HG02943 (cell line): ENCODE measurements at regions not wholly inside any gene's neighbourhood (a gene's known extent, or its start where the extent isn't known, plus 50 kb on each side); places are given as distances from the start of the nearest gene placed in this dataset.

Source experiments
- ATAC-seq: cut with Tn5 transposase; IDR thresholded peaks from one replicate; pipeline ENCODE4 v1.9.1; 2021; ENCODE audit warnings: mild to moderate bottlenecking, low read depth, moderate library complexity; ENCODE audit not compliant: unreplicated experiment

- ATAC-seq = no peak
These were observed 795.8 kb downstream of the QKI start for GRCh38 chr6:164210323-164210722.

DNA sequence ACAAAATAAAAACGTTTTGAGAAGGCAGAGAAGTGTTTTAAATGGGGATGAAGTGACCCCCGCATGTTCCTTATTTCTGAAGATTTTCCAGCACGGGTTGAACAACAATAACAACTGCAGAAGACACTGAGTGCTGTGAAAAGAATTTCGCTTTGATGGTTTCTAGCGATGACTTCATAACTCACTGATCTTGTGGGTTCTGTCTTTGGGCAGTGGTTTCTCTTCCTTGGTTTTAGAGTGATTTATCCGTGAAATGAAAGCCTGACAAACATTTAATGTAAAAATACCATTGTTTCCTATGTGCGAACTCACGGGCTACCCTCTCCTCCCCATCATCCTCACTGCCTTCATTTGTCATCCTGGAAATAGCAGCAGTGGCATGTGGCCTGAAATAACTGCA, 793.9 kb downstream of the QKI start:
- ATAC-seq = no peak

DNA sequence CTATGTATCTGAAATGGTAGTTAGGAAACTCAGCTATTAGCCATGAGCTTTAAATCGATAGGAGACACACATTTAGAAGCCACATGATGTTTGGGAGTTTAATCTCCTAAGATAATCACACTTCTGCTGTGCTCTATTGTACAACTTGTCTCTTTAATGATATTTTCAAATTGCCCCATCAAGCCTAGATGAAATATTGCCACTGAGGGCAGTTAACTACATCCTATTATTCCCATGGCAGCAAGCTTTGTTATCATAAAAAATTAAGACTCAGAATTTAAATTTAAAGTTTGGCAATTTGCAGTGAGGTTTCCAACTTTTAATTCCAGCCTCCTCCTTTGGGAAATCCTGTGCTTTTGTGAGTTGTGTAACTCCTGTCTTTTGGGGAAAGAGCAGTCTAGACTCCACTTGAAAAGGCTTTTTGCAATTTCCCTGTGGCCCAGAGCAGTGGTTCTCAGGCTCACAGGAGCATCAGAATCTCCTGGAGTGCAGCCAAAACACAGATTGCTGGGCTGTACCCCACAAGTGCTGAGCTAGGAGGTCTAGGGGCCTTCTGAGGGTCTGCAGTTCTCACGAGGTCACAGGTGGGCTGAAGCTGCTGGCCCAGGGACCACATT, 792.4 kb downstream of the QKI start:
- no peak for ATAC-seq

DNA sequence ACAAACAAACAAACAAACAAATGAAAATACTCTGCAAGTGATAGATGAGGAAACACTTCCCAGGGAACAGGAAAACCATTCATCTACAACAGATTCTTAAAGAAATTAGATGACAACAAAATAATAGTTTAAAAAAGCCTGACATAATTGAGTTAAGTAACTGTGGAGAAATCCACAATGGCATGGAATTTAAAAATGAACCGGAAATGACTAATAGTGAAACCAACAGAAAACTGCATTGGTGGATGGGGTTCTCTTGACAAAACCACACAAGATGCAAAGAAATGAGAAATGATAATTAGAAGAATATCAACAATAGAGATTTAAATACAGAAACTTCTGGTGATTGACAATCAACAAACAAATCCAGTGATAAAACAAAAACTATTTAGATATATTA, 785.6 kb downstream of the QKI start:
- ATAC-seq = no peak

GRCh38 chr6:164195942-164196281, 781.4 kb downstream of the QKI start:
- ATAC-seq = no peak

DNA sequence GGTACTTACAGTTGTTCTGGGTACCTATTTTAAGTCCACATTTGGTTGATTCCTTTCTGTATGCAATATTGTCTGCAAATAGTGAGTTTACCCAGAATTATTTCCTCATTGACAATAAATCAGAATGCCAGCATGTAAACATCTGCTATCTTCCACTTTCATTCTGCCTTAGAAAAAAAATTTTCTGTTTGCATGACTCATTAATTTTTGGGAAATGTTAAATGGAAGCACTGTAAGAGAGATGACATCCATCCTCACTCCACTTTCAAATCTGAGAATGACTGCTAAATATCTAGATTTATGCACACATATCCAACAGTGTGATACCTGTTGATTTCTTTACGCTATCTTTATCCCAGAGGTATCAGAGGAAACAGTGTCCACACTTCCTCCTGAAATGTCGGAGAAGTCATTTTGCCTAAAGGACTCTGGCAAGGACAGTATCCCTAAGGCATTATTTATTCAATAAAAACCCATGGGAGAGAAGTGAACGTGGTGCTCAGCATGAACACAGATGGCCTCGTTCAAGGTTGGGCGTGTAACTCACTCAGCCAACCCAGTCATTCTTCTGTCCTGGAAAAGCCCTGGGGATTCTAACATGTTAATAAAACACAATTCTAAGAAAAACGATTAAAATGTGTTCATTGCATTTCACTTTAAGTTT, 780.9 kb downstream of the QKI start:
- ATAC-seq = no peak

- no peak for ATAC-seq
These were observed 774.3 kb downstream of the QKI start for GRCh38 chr6:164188861-164189260.

- ATAC-seq = no peak
These were observed 771.0 kb downstream of the QKI start for GRCh38 chr6:164185471-164185871.

DNA sequence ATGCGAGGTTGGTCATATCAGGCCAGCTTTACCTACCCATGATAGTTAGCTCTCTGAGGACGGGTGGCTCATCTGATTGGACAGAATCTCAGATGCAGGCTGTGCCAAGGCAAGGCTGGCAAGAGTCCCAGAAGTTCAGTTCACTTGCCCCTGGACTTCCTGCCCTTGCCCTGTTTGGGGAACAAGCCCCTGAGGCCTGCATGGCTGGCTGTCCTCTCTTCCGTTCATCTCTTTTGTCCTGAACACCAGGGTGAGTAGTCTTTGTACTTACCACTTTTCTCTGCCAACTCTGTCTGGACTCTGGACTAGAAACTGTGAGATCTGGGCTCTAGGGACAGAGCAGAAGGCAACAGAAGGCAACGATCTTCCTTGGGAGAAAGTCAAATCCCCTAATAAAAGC, 769.9 kb downstream of the QKI start:
- ATAC-seq = no peak

GRCh38 chr6:164183556-164184123, 769.1 kb downstream of the QKI start:
- no peak for ATAC-seq

- no peak for ATAC-seq
These were observed 764.3 kb downstream of the QKI start for GRCh38 chr6:164178679-164179332.

DNA sequence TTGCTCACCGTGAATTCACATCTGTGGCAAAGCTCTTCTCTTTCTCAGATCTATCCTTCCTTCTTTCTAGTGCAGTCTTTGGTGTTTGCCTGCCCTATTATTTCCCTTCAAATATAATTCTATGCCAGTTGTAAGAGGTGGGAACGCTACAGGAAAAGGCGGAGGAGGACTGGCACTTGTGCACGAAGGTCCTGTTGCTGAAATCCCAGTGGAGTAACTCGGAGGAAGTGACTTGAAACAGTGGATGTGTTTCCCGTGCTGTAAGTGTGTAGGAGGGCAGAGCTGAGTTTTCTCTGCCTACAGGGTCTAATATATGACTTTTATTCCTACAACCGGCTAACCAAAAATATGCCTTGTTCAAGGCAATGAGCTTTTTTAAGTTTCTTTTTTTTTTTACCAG, 754.8 kb downstream of the QKI start:
- ATAC-seq = no peak

GRCh38 chr6:164168595-164168994, 754.1 kb downstream of the QKI start:
- ATAC-seq = no peak

DNA sequence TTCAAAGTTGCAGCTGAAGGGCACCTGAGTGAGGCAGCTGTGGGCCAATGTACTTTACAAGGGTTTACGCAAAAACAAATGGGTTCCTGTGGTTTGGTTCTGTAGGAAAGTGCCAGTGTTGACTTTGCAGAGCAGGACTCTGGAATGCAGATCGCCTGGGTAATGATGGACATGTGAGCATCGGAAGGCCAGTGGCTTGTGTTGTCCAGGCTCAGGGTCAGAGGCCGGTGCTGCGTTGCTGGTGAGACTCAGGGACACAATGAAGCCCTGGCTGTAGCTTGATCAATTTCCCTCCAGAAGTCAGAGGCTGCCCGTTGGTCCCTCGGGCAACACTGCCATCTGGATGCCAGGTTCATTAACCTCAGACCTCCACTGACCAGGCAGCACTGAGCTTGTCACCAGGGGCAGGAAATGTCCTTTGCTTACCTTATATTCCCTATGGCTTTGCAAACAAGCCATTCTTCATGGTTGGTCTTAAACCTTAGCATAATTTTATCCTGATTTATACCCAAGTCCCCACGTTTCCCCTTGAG, 753.4 kb downstream of the QKI start:
- ATAC-seq = no peak

GRCh38 chr6:164166996-164167395, 752.5 kb downstream of the QKI start:
- no peak for ATAC-seq

GRCh38 chr6:164166515-164166914, 752.0 kb downstream of the QKI start:
- no peak for ATAC-seq

DNA sequence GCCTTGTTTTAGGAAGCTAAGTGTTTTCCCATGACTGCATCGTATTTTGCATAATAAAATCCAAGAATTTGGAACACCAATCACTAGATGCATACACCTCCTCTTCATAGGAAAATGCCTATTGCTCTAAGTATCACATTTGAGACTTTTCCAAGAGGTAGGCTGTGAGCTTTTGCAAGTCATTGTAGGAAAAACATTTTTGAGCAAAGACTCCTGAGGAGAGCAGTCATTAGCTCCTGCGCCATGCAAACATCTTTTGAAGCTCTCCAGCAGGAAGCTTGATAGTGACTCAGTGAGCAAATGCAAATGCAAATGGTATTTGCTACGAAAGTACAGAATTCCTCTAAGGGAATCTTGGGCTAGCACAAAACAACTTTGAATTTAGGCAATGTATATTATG, 750.4 kb downstream of the QKI start:
- ATAC-seq = no peak

DNA sequence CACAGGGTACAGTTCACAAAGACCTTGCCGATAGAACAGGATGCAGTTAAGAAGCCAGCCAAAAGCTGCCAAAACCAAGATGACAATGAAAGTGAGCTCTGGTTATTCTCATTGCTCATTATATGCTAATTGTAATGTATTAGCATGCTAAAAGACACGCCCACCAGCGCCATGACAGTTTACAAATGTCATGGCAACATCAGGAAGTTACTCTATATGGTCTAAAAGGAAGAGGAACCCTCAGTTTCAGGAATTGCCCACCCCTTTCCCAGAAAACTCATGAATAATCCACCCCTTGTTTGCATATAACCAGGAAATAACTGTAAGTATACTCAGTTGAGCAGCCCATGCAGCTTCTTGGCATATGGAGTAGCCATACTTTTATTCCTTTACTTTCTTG, 748.7 kb downstream of the QKI start:
- no peak for ATAC-seq

GRCh38 chr6:164159061-164159460, 744.5 kb downstream of the QKI start:
- no peak for ATAC-seq

- ATAC-seq = no peak
These were observed 740.1 kb downstream of the QKI start for GRCh38 chr6:164154588-164154987.

GRCh38 chr6:164152611-164153010, 738.1 kb downstream of the QKI start:
- no peak for ATAC-seq
